Muscle of leg (tissue), 3 donors: ENCODE measurements at regions not wholly inside any gene's neighbourhood (a gene's known extent, or its start where the extent isn't known, plus 50 kb on each side); places are given as distances from the start of the nearest gene placed in this dataset.
"Not testable (repeated sequence)": the region's sequence is repeated elsewhere in the genome, so short reads cannot be mapped to it uniquely, and the experiment has no call there.

Source experiments
- DNase-seq: peaks from one replicate; pipeline ENCODE4 v3.0.0; 2013
- H3K27ac ChIP-seq: one replicate; pipeline ENCODE4 v1.5.1; 2013; ENCODE audit warnings: mild to moderate bottlenecking, low read length, control low read depth
- H3K27me3 ChIP-seq: one replicate; pipeline ENCODE4 v1.6.1; 2013; ENCODE audit warnings: low read length; ENCODE audit not compliant: control insufficient read depth, insufficient read depth
- H3K36me3 ChIP-seq: one replicate; pipeline ENCODE4 v1.6.1; 2013; ENCODE audit warnings: low read length; ENCODE audit not compliant: control insufficient read depth, insufficient read depth
- H3K4me1 ChIP-seq: one replicate; pipeline ENCODE4 v1.6.1; 2013; ENCODE audit warnings: low read length; ENCODE audit not compliant: control insufficient read depth, insufficient read depth
- H3K4me3 ChIP-seq: one replicate; pipeline ENCODE4 v1.5.1; 2013; ENCODE audit warnings: low read length, control low read depth
- H3K9me3 ChIP-seq: replicated peaks from 2 replicates; pipeline ENCODE4 v1.6.1; 2013; ENCODE audit warnings: low read depth, low read length; ENCODE audit not compliant: control insufficient read depth
- WGBS: methylation state at CpG from one replicate; pipeline ENCODE4 v1.1.5; 2013; ENCODE audit warnings: missing lambda C conversion rate; ENCODE audit not compliant: insufficient coverage; 5-methylcytosine and 5-hydroxymethylcytosine counted together

GRCh38 chr9:31325778-31326177 is 1058.7 kb upstream of the ACO1 start:
- no peak overlapping the region for H3K4me3 ChIP-seq
- H3K27me3 ChIP-seq, result no peaks in the 10 kb centered on the region
- no peak for DNase-seq
- H3K4me1 ChIP-seq, result no peaks in the 10 kb centered on the region
- H3K9me3 ChIP-seq, result no peaks in the 10 kb centered on the region
- 86% methylated on average over 6 of the region's 6 CpGs for WGBS
- no peaks in the 10 kb centered on the region for H3K36me3 ChIP-seq
- H3K27ac ChIP-seq, result no peak overlapping the region

- 90% methylated on average over 11 of the region's 12 CpGs for WGBS
- H3K4me3 ChIP-seq, H3K9me3 ChIP-seq, H3K36me3 ChIP-seq, H3K4me1 ChIP-seq, H3K27me3 ChIP-seq, DNase-seq, H3K27ac ChIP-seq: not testable (repeated sequence)
Observed at GRCh38 chr9:31326883-31327282, 1057.6 kb upstream of the ACO1 start.

GRCh38 chr9:31334837-31335528 is 1049.5 kb upstream of the ACO1 start:
- peaks cover 9% of the 10 kb centered on the region for H3K4me1 ChIP-seq
- DNase-seq, result no peak
- H3K4me3 ChIP-seq, result no peak overlapping the region
- H3K27ac ChIP-seq, result no peak overlapping the region
- H3K36me3 ChIP-seq, result no peaks in the 10 kb centered on the region
- no peaks in the 10 kb centered on the region for H3K27me3 ChIP-seq
- no peaks in the 10 kb centered on the region for H3K9me3 ChIP-seq
- WGBS, result 96% methylated on average over 3 of the region's 6 CpGs

- H3K9me3 ChIP-seq, result no peaks in the 10 kb centered on the region
- WGBS, result 60% methylated on average over 1 of the region's 4 CpGs
- H3K27ac ChIP-seq, result no peak overlapping the region
- no peak for DNase-seq
- no peak overlapping the region for H3K4me3 ChIP-seq
- H3K27me3 ChIP-seq, result no peaks in the 10 kb centered on the region
- H3K36me3 ChIP-seq, result no peaks in the 10 kb centered on the region
- peaks cover 9% of the 10 kb centered on the region for H3K4me1 ChIP-seq
Observed at GRCh38 chr9:31335529-31336234, 1048.8 kb upstream of the ACO1 start.

GRCh38 chr9:31336386-31336785 is 1048.1 kb upstream of the ACO1 start:
- no CpG with 5 or more reads among the region's 1 CpG for WGBS
- Histone ChIP-seq H3K4me1 (peaks cover 9% of the 10 kb centered on the region), H3K9me3 (no peaks in the 10 kb centered on the region), H3K4me3 (no peak overlapping the region), H3K36me3 (no peaks in the 10 kb centered on the region), H3K27me3 (no peaks in the 10 kb centered on the region), H3K27ac (no peak overlapping the region)
- DNase-seq, result peak; percentile 59

GRCh38 chr9:31336841-31337240 is 1047.6 kb upstream of the ACO1 start:
- H3K27me3 ChIP-seq, result no peaks in the 10 kb centered on the region
- no CpG with 5 or more reads among the region's 1 CpG for WGBS
- no peak overlapping the region for H3K27ac ChIP-seq

GRCh38 chr9:31347082-31347617 is 1037.3 kb upstream of the ACO1 start:
- H3K9me3 ChIP-seq, result no peaks in the 10 kb centered on the region
- peaks cover 2% of the 10 kb centered on the region for H3K4me1 ChIP-seq
- no peaks in the 10 kb centered on the region for H3K27me3 ChIP-seq
- WGBS, result no CpG with 5 or more reads among the region's 6 CpGs
- peak; percentile 83 for DNase-seq
- H3K4me3 ChIP-seq, result no peak overlapping the region
- H3K27ac ChIP-seq, result peak overlapping the region; percentile 76
- H3K36me3 ChIP-seq, result no peaks in the 10 kb centered on the region

More at GRCh38 chr9:31336841-31337240, 1047.6 kb upstream of the ACO1 start:
- Histone ChIP-seq H3K36me3 (no peaks in the 10 kb centered on the region), H3K4me3 (no peak overlapping the region), H3K4me1 (peaks cover 9% of the 10 kb centered on the region), H3K9me3 (no peaks in the 10 kb centered on the region)
- no peak for DNase-seq

GRCh38 chr9:31355159-31355882 is 1029.1 kb upstream of the ACO1 start:
- H3K27me3 ChIP-seq, result no peaks in the 10 kb centered on the region
- no peaks in the 10 kb centered on the region for H3K4me1 ChIP-seq
- 85% methylated on average over 2 of the region's 5 CpGs for WGBS
- H3K4me3 ChIP-seq, result no peak overlapping the region
- no peak overlapping the region for H3K27ac ChIP-seq
- H3K9me3 ChIP-seq, result no peaks in the 10 kb centered on the region
- no peak for DNase-seq
- no peaks in the 10 kb centered on the region for H3K36me3 ChIP-seq

GRCh38 chr9:31355965-31356364 is 1028.5 kb upstream of the ACO1 start:
- Histone ChIP-seq H3K36me3 (no peaks in the 10 kb centered on the region), H3K4me3 (no peak overlapping the region), H3K4me1 (no peaks in the 10 kb centered on the region), H3K9me3 (no peaks in the 10 kb centered on the region), H3K27me3 (no peaks in the 10 kb centered on the region), H3K27ac (no peak overlapping the region)
- DNase-seq, result no peak

- no peak for DNase-seq
- Histone ChIP-seq H3K9me3 (no peaks in the 10 kb centered on the region), H3K27ac (no peak overlapping the region), H3K36me3 (no peaks in the 10 kb centered on the region), H3K27me3 (no peaks in the 10 kb centered on the region), H3K4me1 (no peaks in the 10 kb centered on the region), H3K4me3 (no peak overlapping the region)
Observed at GRCh38 chr9:31359071-31359470, 1025.4 kb upstream of the ACO1 start.
